ENCODE measurements at regions not wholly inside any gene's neighbourhood (a gene's known extent, or its start where the extent isn't known, plus 50 kb on each side); places are given as distances from the start of the nearest gene placed in this dataset.

GRCh38 chr5:168023191-168023590 is 268.3 kb upstream of the WWC1 start:
- no peak for TF ChIP-seq CTCF (IDR thresholded peaks at IDR 0.05)
- TF ChIP-seq POLR2A (IDR thresholded peaks at IDR 0.05) = no peak
